HCT116 (cell line): ENCODE measurements at regions not wholly inside any gene's neighbourhood (a gene's known extent, or its start where the extent isn't known, plus 50 kb on each side); places are given as distances from the start of the nearest gene placed in this dataset.
A peak's percentile ranks its signal among the peaks of the same experiment; 100 is the strongest.

Experiments used
- ATAC-seq: fragments of 200-7000 bp; cut with Tn5 transposase; 2 replicates; pipeline ENCODE4 v1.9.1; 2020; ENCODE audit warnings: mild to moderate bottlenecking, moderate library complexity
- BruUV-seq: library from RNA; stranded (reverse); fragments of 400-500 nt; replicated peaks from 2 replicates; lab custom pipeline; 2021; lab: Mats Ljungman, UMichigan
- CTCF ChIA-PET: fragments of 300-600 bp; sonication (Branson Sonifier 250); formaldehyde crosslinking; loops from one replicate; lab custom pipeline; 2021; ENCODE audit warnings: antibody characterized with exemption; lab: Charles Lee
- POLR2A ChIA-PET: fragments of 300-600, 350-600 bp; sonication (Branson Sonifier 250); formaldehyde crosslinking; loops from one replicate; lab custom pipeline; 2021; ENCODE audit warnings: antibody characterized with exemption; lab: Charles Lee
- RAD21 ChIA-PET, 2 experiments: fragments of 300-600 bp; sonication (Branson Sonifier 250); formaldehyde crosslinking; loops; one replicate each; lab custom pipeline; 2023; ENCODE audit warnings: low total read pairs in 2 of 2; ENCODE audit not compliant: uncharacterized antibody in 2 of 2, unreplicated experiment in 2 of 2, low non-redundant PET in 1 of 2; lab: Charles Lee
- DNase-seq: peaks from one replicate; pipeline ENCODE4 v3.0.0-alpha.2; 2010; ENCODE audit warnings: low read depth, low spot score
- H2AFZ ChIP-seq: fragments of 200-600 bp; shearing (Covaris generic), sonication (generic); 2 replicates; pipeline ENCODE4 v1.6.1; 2017; ENCODE audit warnings: low read depth, mixed run types, mixed read lengths, antibody characterized with exemption, low read length; ENCODE audit not compliant: poor library complexity, severe bottlenecking
- H3K27ac ChIP-seq: 2 replicates; pipeline ENCODE4 v1.5.1; 2012; ENCODE audit warnings: low read depth, low read length
- H3K27me3 ChIP-seq: fragments of 200-600 bp; sonication (generic); 2 replicates; pipeline ENCODE4 v1.6.1; 2016; ENCODE audit warnings: mixed run types, low read length, mixed read lengths; ENCODE audit not compliant: insufficient read depth
- H3K36me3 ChIP-seq, 2 experiments: fragments of 200-500 bp in 1 of 2; fragments of 200-600 bp in 1 of 2; sonication (Bioruptor generic) in 1 of 2; sonication (generic) in 1 of 2; 2 replicates each; pipeline versions ENCODE4 v1.5.1 to v1.6.1; 2014 to 2016; ENCODE audit warnings: low read length in 2 of 2, inconsistent platforms in 1 of 2, mixed read lengths in 1 of 2, mixed run types in 1 of 2; ENCODE audit not compliant: insufficient read depth in 2 of 2, control insufficient read depth in 1 of 2
- H3K4me1 ChIP-seq, 2 experiments: fragments of 200-600 bp in 1 of 2; sonication (generic) in 1 of 2; 2 replicates each; pipeline versions ENCODE4 v1.5.1 to v1.6.1; 2012 to 2017; ENCODE audit warnings: low read length in 2 of 2, inconsistent platforms in 1 of 2, mild to moderate bottlenecking in 1 of 2, mixed read lengths in 1 of 2, mixed run types in 1 of 2, moderate library complexity in 1 of 2; ENCODE audit not compliant: insufficient read depth in 2 of 2, control insufficient read depth in 1 of 2
- H3K4me2 ChIP-seq: fragments of 200-600 bp; sonication (generic); 2 replicates; pipeline ENCODE4 v1.6.1; 2017; ENCODE audit warnings: mixed run types, low read length, mixed read lengths
- H3K4me3 ChIP-seq, 2 experiments: fragments of 200-600 bp in 1 of 2; sonication (generic) in 1 of 2; replicated peaks in 1 of 2; 2 replicates each; pipeline ENCODE4 v1.5.1; 2011 to 2016; ENCODE audit warnings: low read length in 2 of 2, control low read depth in 1 of 2, low read depth in 1 of 2, mild to moderate bottlenecking in 1 of 2, mixed read lengths in 1 of 2, mixed run types in 1 of 2
- H3K79me2 ChIP-seq: fragments of 200-600 bp; sonication (generic); 2 replicates; pipeline ENCODE4 v1.6.1; 2017; ENCODE audit warnings: mild to moderate bottlenecking, mixed run types, low read length, moderate library complexity, mixed read lengths; ENCODE audit not compliant: insufficient read depth
- H3K9ac ChIP-seq: fragments of 200-600 bp; sonication (generic); 2 replicates; pipeline ENCODE4 v1.6.1; 2016; ENCODE audit warnings: low read length, mixed read lengths
- H3K9me2 ChIP-seq: fragments of 200-600 bp; sonication (generic), shearing (Covaris generic); 2 replicates; pipeline ENCODE4 v1.6.1; 2017; ENCODE audit warnings: mixed run types, mild to moderate bottlenecking, moderate library complexity; ENCODE audit not compliant: insufficient read depth
- H3K9me3 ChIP-seq, 2 experiments: fragments of 200-500 bp in 1 of 2; fragments of 200-600 bp in 1 of 2; sonication (Bioruptor generic) in 1 of 2; sonication (generic) in 1 of 2; 2 replicates each; pipeline ENCODE4 v1.6.1; 2014 to 2017; ENCODE audit warnings: low read length in 2 of 2, mixed read lengths in 2 of 2, inconsistent platforms in 1 of 2, low read depth in 1 of 2, mild to moderate bottlenecking in 1 of 2, mixed run types in 1 of 2, moderate library complexity in 1 of 2; ENCODE audit not compliant: control insufficient read depth in 1 of 2, insufficient read depth in 1 of 2
- H4K20me1 ChIP-seq: fragments of 200-600 bp; sonication (generic), shearing (Covaris generic); 2 replicates; pipeline ENCODE4 v1.6.1; 2017; ENCODE audit warnings: mixed run types, mild to moderate bottlenecking, moderate library complexity; ENCODE audit not compliant: insufficient read depth
- CBX3 ChIP-seq: IDR thresholded peaks from 2 replicates; pipeline ENCODE4 v1.6.1; 2012; ENCODE audit warnings: low read depth
- EGR1 ChIP-seq: IDR thresholded peaks from 2 replicates; pipeline ENCODE4 v1.6.1; 2012; ENCODE audit warnings: low read depth
- ELF1 ChIP-seq: IDR thresholded peaks from 2 replicates; pipeline ENCODE4 v1.6.1; 2012; ENCODE audit warnings: low read depth, borderline replicate concordance
- EZH2phosphoT487 ChIP-seq: fragments of 200-600 bp; IDR thresholded peaks from 2 replicates; pipeline ENCODE4 v1.6.1; 2018; ENCODE audit warnings: antibody characterized with exemption, borderline replicate concordance
- FOSL1 ChIP-seq: IDR thresholded peaks from 2 replicates; pipeline ENCODE4 v1.6.1; 2012; ENCODE audit warnings: low read depth
- JUND ChIP-seq: IDR thresholded peaks from 2 replicates; pipeline ENCODE4 v1.6.1; 2012
- SRF ChIP-seq: IDR thresholded peaks from 2 replicates; pipeline ENCODE4 v1.6.1; 2012; ENCODE audit warnings: low read depth
- TCF7L2 ChIP-seq: IDR thresholded peaks from 2 replicates; pipeline ENCODE4 v1.7.0; 2011; ENCODE audit warnings: borderline replicate concordance, inconsistent platforms; ENCODE audit not compliant: insufficient read depth, insufficient read length; ENCODE audit errors: extremely low read depth
- YY1 ChIP-seq: IDR thresholded peaks from 2 replicates; pipeline ENCODE4 v1.6.1; 2011; ENCODE audit warnings: low read length, low read depth, moderate library complexity, mild to moderate bottlenecking; ENCODE audit not compliant: insufficient replicate concordance; ENCODE audit errors: extremely low read depth
- ZFX ChIP-seq: fragments of 450-650 bp; IDR thresholded peaks from 2 replicates; pipeline ENCODE4 v1.6.1; 2017
- ZNF274 ChIP-seq: fragments of 200-500 bp; sonication (Bioruptor generic); IDR thresholded peaks from 2 replicates; pipeline ENCODE4 v1.6.1; 2014; ENCODE audit warnings: mild to moderate bottlenecking, low read depth, low read length, inconsistent platforms
- intact Hi-C: fragments of 100-400 bp; cut with micrococcal nuclease; formaldehyde crosslinking; loops from 2 replicates; pipeline ENCODE4 v1.10.0; 2022
- TF ChIP-seq, protein P1 (sequence below): IDR thresholded peaks from 2 replicates; pipeline ENCODE4 v1.6.1; 2012
- TF ChIP-seq, protein P2 (sequence below), 3 experiments: fragments of 200-600 bp in 1 of 3; sonication (generic) in 1 of 3; IDR thresholded peaks in 2 of 3; conservative IDR thresholded peaks in 1 of 3; 2 replicates each; pipeline ENCODE4 v1.5.1; 2012 to 2017; ENCODE audit warnings: low read depth in 2 of 3, low read length in 2 of 3, antibody characterized with exemption in 1 of 3, borderline replicate concordance in 1 of 3, control low read depth in 1 of 3, mild to moderate bottlenecking in 1 of 3, mixed read lengths in 1 of 3, mixed run types in 1 of 3, moderate library complexity in 1 of 3; ENCODE audit not compliant: insufficient read depth in 1 of 3

GRCh38 chr17:77476931-77477805 lies 336.4 kb downstream of the SEC14L1 start (continued):
- TF ChIP-seq YY1 (no peak), FOSL1 (no peak), CBX3 (no peak), ZFX (no peak), ELF1 (no peak), SRF (no peak), JUND (no peak), EZH2phosphoT487 (no peak), TCF7L2 (no peak), ZNF274 (no peak)
- TF ChIP-seq, protein P1, sequence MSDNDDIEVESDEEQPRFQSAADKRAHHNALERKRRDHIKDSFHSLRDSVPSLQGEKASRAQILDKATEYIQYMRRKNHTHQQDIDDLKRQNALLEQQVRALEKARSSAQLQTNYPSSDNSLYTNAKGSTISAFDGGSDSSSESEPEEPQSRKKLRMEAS: no peak

GRCh38 chr17:77478281-77478680 lies 337.5 kb downstream of the SEC14L1 start:
- Histone ChIP-seq H3K4me3 (no peak overlapping the region), H3K36me3 (peaks cover 5 to 12% of the 10 kb centered on the region in 2 experiments; a peak in 2 of 4 replicates), H3K9me2 (no peaks in the 10 kb centered on the region), H3K4me1 (peaks cover 21 to 53% of the 10 kb centered on the region in 2 experiments), H3K4me2 (0 out of 2 replicates have a peak overlapping the region, but pooled peaks have one; percentile 4), H3K27ac (no peak overlapping the region), H3K79me2 (peaks cover 69% of the 10 kb centered on the region), H3K9me3 (no peaks in the 10 kb centered on the region), H4K20me1 (no peaks in the 10 kb centered on the region; the same call in 1 of the 2 replicates), H3K9ac (no peak overlapping the region), H3K27me3 (no peaks in the 10 kb centered on the region), H2AFZ (no peak overlapping the region)
- intact Hi-C loops: loop anchor here (5.0 kb wide), 1 partner anchor 391 kb away; no protein-coding TSS in a partner anchor
- DNase-seq (no peak), ATAC-seq (no peak)
- BruUV-seq: no TSS peak
- TF ChIP-seq EGR1 (no peak), FOSL1 (no peak), ELF1 (no peak)
- TF ChIP-seq, protein P2, sequence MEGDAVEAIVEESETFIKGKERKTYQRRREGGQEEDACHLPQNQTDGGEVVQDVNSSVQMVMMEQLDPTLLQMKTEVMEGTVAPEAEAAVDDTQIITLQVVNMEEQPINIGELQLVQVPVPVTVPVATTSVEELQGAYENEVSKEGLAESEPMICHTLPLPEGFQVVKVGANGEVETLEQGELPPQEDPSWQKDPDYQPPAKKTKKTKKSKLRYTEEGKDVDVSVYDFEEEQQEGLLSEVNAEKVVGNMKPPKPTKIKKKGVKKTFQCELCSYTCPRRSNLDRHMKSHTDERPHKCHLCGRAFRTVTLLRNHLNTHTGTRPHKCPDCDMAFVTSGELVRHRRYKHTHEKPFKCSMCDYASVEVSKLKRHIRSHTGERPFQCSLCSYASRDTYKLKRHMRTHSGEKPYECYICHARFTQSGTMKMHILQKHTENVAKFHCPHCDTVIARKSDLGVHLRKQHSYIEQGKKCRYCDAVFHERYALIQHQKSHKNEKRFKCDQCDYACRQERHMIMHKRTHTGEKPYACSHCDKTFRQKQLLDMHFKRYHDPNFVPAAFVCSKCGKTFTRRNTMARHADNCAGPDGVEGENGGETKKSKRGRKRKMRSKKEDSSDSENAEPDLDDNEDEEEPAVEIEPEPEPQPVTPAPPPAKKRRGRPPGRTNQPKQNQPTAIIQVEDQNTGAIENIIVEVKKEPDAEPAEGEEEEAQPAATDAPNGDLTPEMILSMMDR (IDR thresholded peaks at IDR 0.05 in 2 of 3, conservative IDR thresholded peaks at IDR 0.05 in 1 of 3; ENCODE audit: borderline replicate concordance in 1 of 3, insufficient read depth in 1 of 3, low read depth in 2 of 3, low read length in 2 of 3): no peak
- ChIA-PET POLR2A (no interaction called here), CTCF (no interaction called here), RAD21 (no interaction called here)
